DND-41 (cell line): ENCODE measurements at regions not wholly inside any gene's neighbourhood (a gene's known extent, or its start where the extent isn't known, plus 50 kb on each side); places are given as distances from the start of the nearest gene placed in this dataset.

Experiments
- ATAC-seq: fragments of 200-7000 bp; cut with Tn5 transposase; 3 replicates; pipeline ENCODE4 v1.9.1; 2021; ENCODE audit warnings: low read depth; ENCODE audit not compliant: insufficient read depth
- DNase-seq: peaks from one replicate; pipeline ENCODE4 v3.0.0-alpha.2; 2020
- H2AFZ ChIP-seq: 2 replicates; pipeline ENCODE4 v1.6.0; 2012; ENCODE audit warnings: low read depth, low read length
- H3K27ac ChIP-seq: 2 replicates; pipeline ENCODE4 v1.5.1; 2012; ENCODE audit warnings: low read length, inconsistent platforms
- H3K27me3 ChIP-seq: fragments of 200-600 bp; sonication (generic); 2 replicates; pipeline ENCODE4 v1.6.0; 2012; ENCODE audit warnings: low read length, mild to moderate bottlenecking, inconsistent platforms; ENCODE audit not compliant: insufficient read depth, poor library complexity
- H3K36me3 ChIP-seq: 2 replicates; pipeline ENCODE4 v1.5.1; 2012; ENCODE audit warnings: low read length, inconsistent platforms; ENCODE audit not compliant: insufficient read depth
- H3K4me1 ChIP-seq: 2 replicates; pipeline ENCODE4 v1.5.1; 2012; ENCODE audit warnings: mild to moderate bottlenecking, low read length; ENCODE audit not compliant: insufficient read depth
- H3K4me2 ChIP-seq: 2 replicates; pipeline ENCODE4 v1.6.0; 2012; ENCODE audit warnings: mild to moderate bottlenecking, moderate library complexity, low read length, inconsistent platforms; ENCODE audit not compliant: insufficient read depth
- H3K4me3 ChIP-seq, 2 experiments: fragments of 200-600 bp in 1 of 2; shearing (Covaris generic) in 1 of 2; 2 replicates each; pipeline ENCODE4 v1.5.1; 2012 to 2016; ENCODE audit warnings: inconsistent platforms in 2 of 2, low read length in 2 of 2, mild to moderate bottlenecking in 2 of 2, low read depth in 1 of 2, moderate library complexity in 1 of 2
- H3K79me2 ChIP-seq: 2 replicates; pipeline ENCODE4 v1.6.0; 2012; ENCODE audit warnings: low read length, inconsistent platforms; ENCODE audit not compliant: insufficient read depth
- H3K9ac ChIP-seq: 2 replicates; pipeline ENCODE4 v1.6.0; 2012; ENCODE audit warnings: low read depth, mild to moderate bottlenecking, inconsistent platforms, low read length, moderate library complexity
- H3K9me3 ChIP-seq: 2 replicates; pipeline ENCODE4 v1.5.1; 2012; ENCODE audit warnings: low read length, moderate library complexity, mild to moderate bottlenecking, inconsistent platforms; ENCODE audit not compliant: insufficient read depth, severe bottlenecking
- H4K20me1 ChIP-seq: 2 replicates; pipeline ENCODE4 v1.6.0; 2012; ENCODE audit warnings: low read length; ENCODE audit not compliant: insufficient read depth
- EZH2 ChIP-seq: IDR thresholded peaks from 3 replicates; pipeline ENCODE4 v1.6.1; 2012; ENCODE audit warnings: borderline replicate concordance, low read depth, mild to moderate bottlenecking, moderate library complexity, low read length, inconsistent platforms; ENCODE audit not compliant: severe bottlenecking
- TF ChIP-seq, protein P1 (sequence below): IDR thresholded peaks from 2 replicates; pipeline ENCODE4 v1.5.1; 2012; ENCODE audit warnings: borderline replicate concordance, low read length, moderate library complexity, mild to moderate bottlenecking; ENCODE audit not compliant: poor library complexity, severe bottlenecking; ENCODE audit errors: extremely low read depth

DNA sequence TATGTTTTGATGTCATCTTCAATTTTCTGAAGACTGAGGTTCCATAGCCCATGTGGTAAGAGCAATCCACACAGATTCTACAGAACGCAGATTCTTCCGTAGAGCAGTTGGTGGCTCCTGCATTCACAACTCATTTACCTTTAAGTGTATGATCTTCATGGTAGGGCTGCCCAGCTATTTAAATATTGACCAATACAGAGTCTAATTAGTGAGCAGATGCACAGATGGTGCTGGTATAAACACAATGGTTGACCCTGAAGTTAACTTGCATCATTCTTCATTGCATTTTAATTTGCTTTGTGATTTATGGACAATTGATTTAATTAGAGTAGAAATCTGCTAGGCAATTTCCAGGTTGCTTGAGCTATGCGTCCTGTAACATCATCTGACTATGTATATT is 269.2 kb downstream of the SQOR start:
- Histone ChIP-seq H3K4me2 (no peak overlapping the region), H3K36me3 (no peaks in the 10 kb centered on the region), H3K9me3 (no peaks in the 10 kb centered on the region), H3K27me3 (no peaks in the 10 kb centered on the region), H3K4me3 (no peak overlapping the region), H4K20me1 (no peaks in the 10 kb centered on the region), H3K79me2 (no peaks in the 10 kb centered on the region), H2AFZ (no peak overlapping the region), H3K4me1 (no peaks in the 10 kb centered on the region), H3K27ac (no peak overlapping the region), H3K9ac (no peak overlapping the region)
- TF ChIP-seq, protein P1, sequence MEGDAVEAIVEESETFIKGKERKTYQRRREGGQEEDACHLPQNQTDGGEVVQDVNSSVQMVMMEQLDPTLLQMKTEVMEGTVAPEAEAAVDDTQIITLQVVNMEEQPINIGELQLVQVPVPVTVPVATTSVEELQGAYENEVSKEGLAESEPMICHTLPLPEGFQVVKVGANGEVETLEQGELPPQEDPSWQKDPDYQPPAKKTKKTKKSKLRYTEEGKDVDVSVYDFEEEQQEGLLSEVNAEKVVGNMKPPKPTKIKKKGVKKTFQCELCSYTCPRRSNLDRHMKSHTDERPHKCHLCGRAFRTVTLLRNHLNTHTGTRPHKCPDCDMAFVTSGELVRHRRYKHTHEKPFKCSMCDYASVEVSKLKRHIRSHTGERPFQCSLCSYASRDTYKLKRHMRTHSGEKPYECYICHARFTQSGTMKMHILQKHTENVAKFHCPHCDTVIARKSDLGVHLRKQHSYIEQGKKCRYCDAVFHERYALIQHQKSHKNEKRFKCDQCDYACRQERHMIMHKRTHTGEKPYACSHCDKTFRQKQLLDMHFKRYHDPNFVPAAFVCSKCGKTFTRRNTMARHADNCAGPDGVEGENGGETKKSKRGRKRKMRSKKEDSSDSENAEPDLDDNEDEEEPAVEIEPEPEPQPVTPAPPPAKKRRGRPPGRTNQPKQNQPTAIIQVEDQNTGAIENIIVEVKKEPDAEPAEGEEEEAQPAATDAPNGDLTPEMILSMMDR, result no peak
- TF ChIP-seq EZH2, result no peak
- DNase-seq, result no peak
- no peak for ATAC-seq

DNA sequence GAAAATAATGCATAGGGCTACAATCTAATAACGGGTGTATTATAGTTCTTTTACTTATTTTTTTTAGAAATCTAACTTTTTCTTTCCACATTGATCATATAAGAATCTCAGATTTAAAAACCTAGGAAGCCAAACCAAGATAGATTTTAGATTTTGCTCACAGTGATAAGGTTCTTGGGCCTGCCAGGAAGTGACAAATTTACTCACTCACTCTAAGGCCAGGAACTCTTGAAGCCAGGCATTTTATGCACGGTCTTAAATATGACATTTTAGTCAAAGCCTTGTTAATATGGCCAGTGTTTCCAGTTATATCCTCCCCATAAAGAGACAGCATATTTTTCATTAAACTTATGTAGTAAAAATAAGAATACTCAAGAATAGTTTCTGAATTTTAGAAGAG is 271.4 kb downstream of the SQOR start:
- H3K27ac ChIP-seq, result no peak overlapping the region
- H3K79me2 ChIP-seq, result no peaks in the 10 kb centered on the region
- no peaks in the 10 kb centered on the region for H3K27me3 ChIP-seq
- no peak for ATAC-seq
- no peaks in the 10 kb centered on the region for H3K4me1 ChIP-seq
- no peaks in the 10 kb centered on the region for H3K9me3 ChIP-seq
- H3K9ac ChIP-seq, result no peak overlapping the region
- DNase-seq, result no peak
- H3K36me3 ChIP-seq, result no peaks in the 10 kb centered on the region
- TF ChIP-seq EZH2, result no peak
- TF ChIP-seq, protein P1, result no peak
- no peaks in the 10 kb centered on the region for H4K20me1 ChIP-seq
- H3K4me3 ChIP-seq, result no peak overlapping the region
- no peak overlapping the region for H2AFZ ChIP-seq
- H3K4me2 ChIP-seq, result no peak overlapping the region

DNA sequence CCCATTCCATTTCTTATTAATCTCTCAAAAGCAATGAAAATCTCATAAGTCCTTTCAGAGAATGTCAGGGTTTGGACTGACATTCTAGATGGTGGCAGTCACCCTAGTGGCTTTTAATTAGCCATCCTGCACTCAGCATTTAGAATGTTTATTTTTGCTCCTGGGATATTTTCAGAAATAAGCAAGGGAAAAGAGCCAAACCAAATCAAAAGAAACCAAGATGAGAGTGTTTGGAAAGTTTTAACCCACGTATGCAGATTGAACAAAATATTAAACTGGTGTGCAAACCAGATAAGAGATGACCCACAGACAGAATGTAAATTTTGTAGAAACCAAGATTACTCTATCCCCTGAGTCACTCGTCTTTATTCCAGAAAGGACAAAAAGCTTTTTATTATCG is 275.8 kb downstream of the SQOR start:
- Histone ChIP-seq H3K4me3 (no peak overlapping the region), H3K36me3 (no peaks in the 10 kb centered on the region), H3K79me2 (no peaks in the 10 kb centered on the region), H3K4me1 (no peaks in the 10 kb centered on the region), H2AFZ (no peak overlapping the region), H3K9ac (no peak overlapping the region), H3K27me3 (no peaks in the 10 kb centered on the region), H4K20me1 (no peaks in the 10 kb centered on the region), H3K27ac (no peak overlapping the region), H3K4me2 (no peak overlapping the region), H3K9me3 (no peaks in the 10 kb centered on the region)
- ATAC-seq, result no peak
- no peak for DNase-seq
- TF ChIP-seq, protein P1, result no peak
- no peak for TF ChIP-seq EZH2

DNA sequence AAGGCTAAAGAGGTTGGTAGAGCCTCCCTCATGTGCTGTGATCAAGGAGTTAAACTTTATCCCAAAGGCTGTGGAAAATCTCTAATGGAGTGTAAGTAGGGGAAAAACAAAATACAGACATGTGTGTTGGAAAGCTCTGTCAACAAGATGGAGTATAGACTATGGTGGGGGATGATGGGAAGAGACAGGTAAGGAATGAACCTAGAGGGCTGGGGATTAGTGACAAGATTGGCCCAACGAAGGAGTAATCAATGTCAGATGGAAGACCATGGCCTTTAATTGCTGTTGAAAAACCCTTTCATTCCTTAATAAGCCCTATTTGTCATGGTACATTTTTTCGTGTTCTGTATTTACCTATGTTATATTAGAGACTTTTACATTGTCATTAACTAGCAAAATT is 278.6 kb downstream of the SQOR start:
- TF ChIP-seq, protein P1, result no peak
- TF ChIP-seq EZH2, result no peak
- H4K20me1 ChIP-seq, result no peaks in the 10 kb centered on the region
- no peaks in the 10 kb centered on the region for H3K9me3 ChIP-seq
- H3K4me2 ChIP-seq, result no peak overlapping the region
- no peak overlapping the region for H3K4me3 ChIP-seq
- no peak overlapping the region for H3K9ac ChIP-seq
- no peak overlapping the region for H3K27ac ChIP-seq
- no peaks in the 10 kb centered on the region for H3K79me2 ChIP-seq
- no peaks in the 10 kb centered on the region for H3K36me3 ChIP-seq
- no peaks in the 10 kb centered on the region for H3K4me1 ChIP-seq
- no peak for DNase-seq
- no peak for ATAC-seq
- H2AFZ ChIP-seq, result no peak overlapping the region
- H3K27me3 ChIP-seq, result no peaks in the 10 kb centered on the region
